Loucy (cell line): ENCODE measurements at regions not wholly inside any gene's neighbourhood (a gene's known extent, or its start where the extent isn't known, plus 50 kb on each side); places are given as distances from the start of the nearest gene placed in this dataset.

Experiments used
- EZH2phosphoT487 ChIP-seq: fragments of 200-600 bp; IDR thresholded peaks from 2 replicates; pipeline ENCODE4 v1.6.1; 2018; ENCODE audit warnings: antibody characterized with exemption, mild to moderate bottlenecking, moderate library complexity, borderline replicate concordance
- TF ChIP-seq, protein P1 (sequence below): fragments of 200-600 bp; sonication (generic); conservative IDR thresholded peaks from 2 replicates; pipeline ENCODE4 v1.5.1; 2014; ENCODE audit warnings: mild to moderate bottlenecking, antibody characterized with exemption, low read length

DNA sequence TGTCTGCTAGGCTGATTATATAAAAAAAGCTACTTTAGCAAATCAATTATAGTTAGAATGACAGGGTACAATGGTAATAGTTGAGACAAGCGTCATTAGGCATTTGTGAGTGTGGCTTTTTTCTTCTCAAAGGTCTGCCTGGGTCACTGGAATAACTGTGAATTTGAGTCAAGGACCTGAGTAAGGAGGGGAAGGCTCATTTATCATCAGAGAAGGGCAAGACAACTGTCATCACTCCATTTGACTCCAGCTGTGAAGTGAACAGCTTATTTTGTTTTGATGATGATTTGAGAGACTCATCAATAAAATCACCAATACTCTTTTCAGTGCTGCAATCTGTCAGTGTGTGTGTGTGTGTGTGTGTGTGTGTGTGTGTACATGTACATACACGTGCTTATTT, 118.6 kb downstream of the MAT2B start:
- TF ChIP-seq, protein P1, sequence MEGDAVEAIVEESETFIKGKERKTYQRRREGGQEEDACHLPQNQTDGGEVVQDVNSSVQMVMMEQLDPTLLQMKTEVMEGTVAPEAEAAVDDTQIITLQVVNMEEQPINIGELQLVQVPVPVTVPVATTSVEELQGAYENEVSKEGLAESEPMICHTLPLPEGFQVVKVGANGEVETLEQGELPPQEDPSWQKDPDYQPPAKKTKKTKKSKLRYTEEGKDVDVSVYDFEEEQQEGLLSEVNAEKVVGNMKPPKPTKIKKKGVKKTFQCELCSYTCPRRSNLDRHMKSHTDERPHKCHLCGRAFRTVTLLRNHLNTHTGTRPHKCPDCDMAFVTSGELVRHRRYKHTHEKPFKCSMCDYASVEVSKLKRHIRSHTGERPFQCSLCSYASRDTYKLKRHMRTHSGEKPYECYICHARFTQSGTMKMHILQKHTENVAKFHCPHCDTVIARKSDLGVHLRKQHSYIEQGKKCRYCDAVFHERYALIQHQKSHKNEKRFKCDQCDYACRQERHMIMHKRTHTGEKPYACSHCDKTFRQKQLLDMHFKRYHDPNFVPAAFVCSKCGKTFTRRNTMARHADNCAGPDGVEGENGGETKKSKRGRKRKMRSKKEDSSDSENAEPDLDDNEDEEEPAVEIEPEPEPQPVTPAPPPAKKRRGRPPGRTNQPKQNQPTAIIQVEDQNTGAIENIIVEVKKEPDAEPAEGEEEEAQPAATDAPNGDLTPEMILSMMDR: no peak
- no peak for TF ChIP-seq EZH2phosphoT487
